Muscle layer of colon (tissue), 2 donors: ENCODE measurements at regions not wholly inside any gene's neighbourhood (a gene's known extent, or its start where the extent isn't known, plus 50 kb on each side); places are given as distances from the start of the nearest gene placed in this dataset.

Experiments used
- H3K27ac ChIP-seq: one replicate; pipeline ENCODE4 v1.7.0; 2013; ENCODE audit warnings: low read depth, mild to moderate bottlenecking, low read length, moderate library complexity
- H3K27me3 ChIP-seq, 2 donors: one replicate each; pipeline ENCODE4 v1.7.0; 2013; ENCODE audit warnings: low read length in 2 of 2, mild to moderate bottlenecking in 2 of 2; ENCODE audit not compliant: insufficient read depth in 2 of 2, control insufficient read depth in 1 of 2
- H3K36me3 ChIP-seq: one replicate; pipeline ENCODE4 v1.7.0; 2013; ENCODE audit warnings: mild to moderate bottlenecking, low read length; ENCODE audit not compliant: insufficient read depth
- H3K4me1 ChIP-seq: one replicate; pipeline ENCODE4 v1.7.0; 2013; ENCODE audit warnings: mild to moderate bottlenecking, low read length; ENCODE audit not compliant: insufficient read depth
- H3K4me3 ChIP-seq, 2 donors: one replicate each; pipeline ENCODE4 v1.7.0; 2013; ENCODE audit warnings: low read length in 2 of 2, low read depth in 1 of 2, mild to moderate bottlenecking in 1 of 2, moderate library complexity in 1 of 2
- H3K9ac ChIP-seq: one replicate; pipeline ENCODE4 v1.7.0; 2013; ENCODE audit warnings: low read length
- H3K9me3 ChIP-seq: one replicate; pipeline ENCODE4 v1.7.0; 2013; ENCODE audit warnings: mild to moderate bottlenecking, low read length
- donor health status: abdominal sarcoma.
- donor health status: Adenocarcinoma of cecum.

- Histone ChIP-seq H3K27ac (no peak overlapping the region), H3K4me1 (no peaks in the 10 kb centered on the region), H3K4me3 (no peak overlapping the region), H3K9me3 (no peaks in the 10 kb centered on the region), H3K36me3 (no peaks in the 10 kb centered on the region), H3K9ac (no peak overlapping the region), H3K27me3 (no peaks in the 10 kb centered on the region)
Measured at GRCh38 chr6:33869826-33870423, 66.1 kb upstream of the MLN start.

GRCh38 chr6:33869121-33869520 is 65.3 kb upstream of the MLN start:
- Histone ChIP-seq H3K9ac (no peak overlapping the region), H3K4me1 (no peaks in the 10 kb centered on the region), H3K9me3 (no peaks in the 10 kb centered on the region), H3K27ac (no peak overlapping the region), H3K27me3 (no peaks in the 10 kb centered on the region), H3K4me3 (no peak overlapping the region), H3K36me3 (no peaks in the 10 kb centered on the region)

- Histone ChIP-seq H3K9me3 (no peaks in the 10 kb centered on the region), H3K36me3 (no peaks in the 10 kb centered on the region), H3K9ac (no peak overlapping the region), H3K27me3 (no peaks in the 10 kb centered on the region), H3K4me3 (no peak overlapping the region), H3K27ac (no peak overlapping the region), H3K4me1 (no peaks in the 10 kb centered on the region)
Measured at GRCh38 chr6:33868141-33868540, 64.3 kb upstream of the MLN start.

- H3K4me1 ChIP-seq: no peaks in the 10 kb centered on the region
- H3K27me3 ChIP-seq: no peaks in the 10 kb centered on the region
- no peak overlapping the region for H3K4me3 ChIP-seq
- no peaks in the 10 kb centered on the region for H3K36me3 ChIP-seq
- no peaks in the 10 kb centered on the region for H3K9me3 ChIP-seq
- H3K9ac ChIP-seq: no peak overlapping the region
- H3K27ac ChIP-seq: no peak overlapping the region
Measured at GRCh38 chr6:33865478-33866077, 61.8 kb upstream of the MLN start.

- Histone ChIP-seq H3K4me1 (no peaks in the 10 kb centered on the region), H3K27me3 (no peaks in the 10 kb centered on the region), H3K9me3 (no peaks in the 10 kb centered on the region), H3K9ac (no peak overlapping the region), H3K36me3 (no peaks in the 10 kb centered on the region), H3K4me3 (no peak overlapping the region), H3K27ac (no peak overlapping the region)
Measured at GRCh38 chr6:33863723-33864440, 60.1 kb upstream of the MLN start.

- no peaks in the 10 kb centered on the region for H3K4me1 ChIP-seq
- no peak overlapping the region for H3K4me3 ChIP-seq
- H3K36me3 ChIP-seq: no peaks in the 10 kb centered on the region
- no peak overlapping the region for H3K27ac ChIP-seq
- H3K9me3 ChIP-seq: no peaks in the 10 kb centered on the region
- no peaks in the 10 kb centered on the region for H3K27me3 ChIP-seq
- H3K9ac ChIP-seq: no peak overlapping the region
Measured at GRCh38 chr6:33863084-33863483, 59.3 kb upstream of the MLN start.

- no peaks in the 10 kb centered on the region for H3K9me3 ChIP-seq
- no peaks in the 10 kb centered on the region for H3K27me3 ChIP-seq
- no peaks in the 10 kb centered on the region for H3K4me1 ChIP-seq
- H3K27ac ChIP-seq: no peak overlapping the region
- H3K36me3 ChIP-seq: no peaks in the 10 kb centered on the region
- no peak overlapping the region for H3K9ac ChIP-seq
- no peak overlapping the region for H3K4me3 ChIP-seq
Measured at GRCh38 chr6:33862536-33862935, 58.7 kb upstream of the MLN start.

- Histone ChIP-seq H3K9ac (no peak overlapping the region), H3K36me3 (no peaks in the 10 kb centered on the region), H3K9me3 (no peaks in the 10 kb centered on the region), H3K4me1 (no peaks in the 10 kb centered on the region), H3K4me3 (no peak overlapping the region), H3K27ac (no peak overlapping the region), H3K27me3 (no peaks in the 10 kb centered on the region)
Measured at GRCh38 chr6:33861722-33862121, 57.9 kb upstream of the MLN start.

- H3K9me3 ChIP-seq: no peaks in the 10 kb centered on the region
- H3K27me3 ChIP-seq: no peaks in the 10 kb centered on the region
- H3K27ac ChIP-seq: no peak overlapping the region
- H3K4me1 ChIP-seq: no peaks in the 10 kb centered on the region
- no peak overlapping the region for H3K4me3 ChIP-seq
- H3K36me3 ChIP-seq: no peaks in the 10 kb centered on the region
- no peak overlapping the region for H3K9ac ChIP-seq
Measured at GRCh38 chr6:33860706-33861474, 57.1 kb upstream of the MLN start.

- H3K4me1 ChIP-seq: no peaks in the 10 kb centered on the region
- peaks cover 0 to 5% of the 10 kb centered on the region in 2 donors for H3K27me3 ChIP-seq
- H3K9ac ChIP-seq: no peak overlapping the region
- no peaks in the 10 kb centered on the region for H3K36me3 ChIP-seq
- no peaks in the 10 kb centered on the region for H3K9me3 ChIP-seq
- no peak overlapping the region for H3K4me3 ChIP-seq
- H3K27ac ChIP-seq: no peak overlapping the region
Measured at GRCh38 chr6:33860006-33860405, 56.2 kb upstream of the MLN start.

- no peak overlapping the region for H3K27ac ChIP-seq
- H3K4me3 ChIP-seq: no peak overlapping the region
- H3K4me1 ChIP-seq: peaks cover 8% of the 10 kb centered on the region
- peaks cover 0 to 14% of the 10 kb centered on the region in 2 donors for H3K27me3 ChIP-seq
- H3K9me3 ChIP-seq: no peaks in the 10 kb centered on the region
- H3K36me3 ChIP-seq: no peaks in the 10 kb centered on the region
- no peak overlapping the region for H3K9ac ChIP-seq
Measured at GRCh38 chr6:33858804-33859505, 55.2 kb upstream of the MLN start.
